Colonic mucosa (tissue), 4 donors: ENCODE measurements at regions not wholly inside any gene's neighbourhood (a gene's known extent, or its start where the extent isn't known, plus 50 kb on each side); places are given as distances from the start of the nearest gene placed in this dataset.

ENCODE experiments used
- DNase-seq: peaks from one replicate; pipeline ENCODE4 v3.0.0-alpha.2; 2020
- H3K27ac ChIP-seq: fragments of 200-600 bp; one replicate; pipeline ENCODE4 v1.8.0; 2021
- H3K27me3 ChIP-seq: fragments of 200-600 bp; one replicate; pipeline ENCODE4 v1.8.0; 2021
- H3K36me3 ChIP-seq: fragments of 200-600 bp; one replicate; pipeline ENCODE4 v1.8.0; 2021
- H3K4me1 ChIP-seq: fragments of 200-600 bp; one replicate; pipeline ENCODE4 v1.8.0; 2021; ENCODE audit warnings: mild to moderate bottlenecking
- H3K4me3 ChIP-seq: fragments of 200-600 bp; one replicate; pipeline ENCODE4 v1.8.0; 2021
- H3K9ac ChIP-seq, 2 donors: one replicate each; pipeline ENCODE4 v1.7.0; 2013; ENCODE audit warnings: control low read depth in 2 of 2, low read depth in 2 of 2, low read length in 2 of 2
- H3K9me3 ChIP-seq: fragments of 200-600 bp; one replicate; pipeline ENCODE4 v1.8.0; 2021
- intact Hi-C: fragments of 100-400 bp; cut with DNase I; formaldehyde crosslinking; loops from one replicate; pipeline ENCODE4 v1.14.1; 2022
- TF ChIP-seq, protein P1 (sequence below): fragments of 200-600 bp; IDR thresholded peaks from one replicate; pipeline ENCODE4 v1.8.0; 2022; ENCODE audit warnings: antibody characterized with exemption, mild to moderate bottlenecking
- donor health status: healthy.
- donor health status: DM: no; HTN: no; CAD: no.
- donor health status: DM: no; HTN: no; CAD: no.

DNA sequence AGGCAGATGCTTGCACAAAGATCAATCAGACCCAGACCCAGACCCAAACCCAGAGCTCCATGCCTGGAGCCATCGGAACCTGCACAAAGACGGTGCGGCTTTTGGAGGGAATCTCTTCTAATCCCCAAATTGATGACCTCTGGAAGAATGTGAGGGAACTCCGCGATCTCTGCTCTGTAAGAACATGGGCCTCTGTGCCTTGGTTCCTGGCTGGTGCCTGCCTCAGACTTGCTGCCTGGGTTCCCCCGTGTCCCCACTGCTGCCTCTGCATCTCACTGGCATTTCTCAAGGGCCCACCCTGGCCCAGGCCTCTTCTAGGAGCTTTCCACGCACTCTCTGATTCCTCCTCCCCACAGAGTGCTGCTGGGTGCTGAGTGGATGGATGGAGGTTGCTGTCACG, 1044.4 kb downstream of the TBC1D22A start:
- Histone ChIP-seq H3K9me3 (no peaks in the 10 kb centered on the region), H3K36me3 (no peaks in the 10 kb centered on the region), H3K9ac (no peak overlapping the region), H3K4me3 (no peak overlapping the region), H3K27ac (no peak overlapping the region), H3K4me1 (no peaks in the 10 kb centered on the region), H3K27me3 (no peaks in the 10 kb centered on the region)
- DNase-seq: no peak
- intact Hi-C loops: no loop called here
- TF ChIP-seq, protein P1, sequence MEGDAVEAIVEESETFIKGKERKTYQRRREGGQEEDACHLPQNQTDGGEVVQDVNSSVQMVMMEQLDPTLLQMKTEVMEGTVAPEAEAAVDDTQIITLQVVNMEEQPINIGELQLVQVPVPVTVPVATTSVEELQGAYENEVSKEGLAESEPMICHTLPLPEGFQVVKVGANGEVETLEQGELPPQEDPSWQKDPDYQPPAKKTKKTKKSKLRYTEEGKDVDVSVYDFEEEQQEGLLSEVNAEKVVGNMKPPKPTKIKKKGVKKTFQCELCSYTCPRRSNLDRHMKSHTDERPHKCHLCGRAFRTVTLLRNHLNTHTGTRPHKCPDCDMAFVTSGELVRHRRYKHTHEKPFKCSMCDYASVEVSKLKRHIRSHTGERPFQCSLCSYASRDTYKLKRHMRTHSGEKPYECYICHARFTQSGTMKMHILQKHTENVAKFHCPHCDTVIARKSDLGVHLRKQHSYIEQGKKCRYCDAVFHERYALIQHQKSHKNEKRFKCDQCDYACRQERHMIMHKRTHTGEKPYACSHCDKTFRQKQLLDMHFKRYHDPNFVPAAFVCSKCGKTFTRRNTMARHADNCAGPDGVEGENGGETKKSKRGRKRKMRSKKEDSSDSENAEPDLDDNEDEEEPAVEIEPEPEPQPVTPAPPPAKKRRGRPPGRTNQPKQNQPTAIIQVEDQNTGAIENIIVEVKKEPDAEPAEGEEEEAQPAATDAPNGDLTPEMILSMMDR: no peak

DNA sequence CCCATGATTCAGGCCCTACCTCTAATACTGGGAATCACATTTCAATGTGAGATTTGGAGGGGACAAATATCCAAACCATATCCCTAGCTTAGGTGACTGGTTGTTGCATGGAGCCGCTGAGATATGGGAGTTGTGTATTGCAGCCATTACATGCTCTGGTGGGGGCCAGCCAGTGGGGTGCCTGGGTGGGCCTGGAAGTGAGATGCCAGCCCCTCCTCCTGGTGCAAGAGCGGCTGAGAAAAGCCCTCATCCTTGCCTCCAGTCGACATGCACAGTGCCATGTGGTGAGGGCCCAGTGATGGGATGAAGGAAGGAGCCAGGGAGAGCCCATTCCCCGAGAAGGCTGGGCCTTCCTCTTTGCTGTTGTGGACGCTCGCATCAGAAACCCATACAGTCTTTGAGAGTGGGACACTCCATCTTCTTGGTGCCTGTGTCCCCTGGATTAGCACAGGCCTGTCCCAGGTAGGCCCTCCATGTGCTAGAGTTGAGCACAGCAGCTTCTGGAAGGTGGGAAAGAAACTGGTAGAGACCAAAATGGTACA, 1043.0 kb downstream of the TBC1D22A start:
- no peak for DNase-seq
- Histone ChIP-seq H3K4me3 (no peak overlapping the region), H3K27ac (no peak overlapping the region), H3K9ac (no peak overlapping the region), H3K27me3 (no peaks in the 10 kb centered on the region), H3K4me1 (no peaks in the 10 kb centered on the region), H3K36me3 (no peaks in the 10 kb centered on the region), H3K9me3 (no peaks in the 10 kb centered on the region)
- TF ChIP-seq, protein P1: no peak
- intact Hi-C loops: no loop called here

DNA sequence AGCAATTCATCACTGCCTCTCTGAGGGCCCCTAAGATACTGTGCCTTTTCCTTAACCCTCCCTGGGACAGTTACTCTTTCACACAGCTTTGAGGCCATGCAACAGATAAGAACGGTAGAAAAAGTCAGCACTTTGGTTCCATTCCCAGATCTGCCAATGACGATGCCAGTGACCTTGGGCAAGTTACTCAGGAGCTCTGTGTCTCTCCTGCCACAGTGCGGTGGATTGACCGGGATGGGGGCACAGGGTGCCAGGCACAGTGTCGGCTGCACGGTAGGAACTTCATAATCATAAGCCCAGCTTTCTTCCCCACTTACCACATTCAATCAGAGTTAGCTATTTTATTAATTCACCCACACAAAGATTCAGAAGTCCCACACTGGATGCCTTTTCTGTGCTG, 1041.8 kb downstream of the TBC1D22A start:
- intact Hi-C loops: no loop called here
- Histone ChIP-seq H3K9ac (no peak overlapping the region), H3K4me1 (no peaks in the 10 kb centered on the region), H3K4me3 (no peak overlapping the region), H3K27ac (no peak overlapping the region), H3K27me3 (no peaks in the 10 kb centered on the region), H3K9me3 (no peaks in the 10 kb centered on the region), H3K36me3 (no peaks in the 10 kb centered on the region)
- TF ChIP-seq, protein P1: no peak
- DNase-seq: no peak

DNA sequence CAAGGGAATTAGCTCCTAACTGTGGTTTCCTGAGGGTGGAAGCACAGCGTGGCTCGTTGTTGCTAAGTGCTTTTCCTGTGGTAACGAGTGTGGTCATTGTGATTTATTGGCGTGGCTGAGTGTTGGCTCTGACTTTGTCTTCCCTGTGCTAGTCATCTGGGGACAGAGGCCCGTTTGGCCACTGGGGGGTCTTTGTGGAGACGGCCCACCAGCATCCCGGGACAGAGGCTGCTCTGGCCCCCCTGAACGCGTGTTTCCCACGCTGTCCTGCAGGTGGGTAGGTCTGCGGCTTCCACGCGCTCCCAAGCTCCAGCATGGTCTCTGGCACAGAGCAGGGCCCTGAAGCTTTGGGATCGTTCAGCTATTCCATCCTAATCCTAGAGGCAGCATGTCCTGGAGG, 1040.0 kb downstream of the TBC1D22A start:
- intact Hi-C loops: no loop called here
- DNase-seq: no peak
- no peaks in the 10 kb centered on the region for H3K27me3 ChIP-seq
- H3K4me3 ChIP-seq: no peak overlapping the region
- no peaks in the 10 kb centered on the region for H3K4me1 ChIP-seq
- H3K27ac ChIP-seq: no peak overlapping the region
- TF ChIP-seq, protein P1: no peak
- H3K9me3 ChIP-seq: no peaks in the 10 kb centered on the region
- no peaks in the 10 kb centered on the region for H3K36me3 ChIP-seq
- H3K9ac ChIP-seq: no peak overlapping the region

DNA sequence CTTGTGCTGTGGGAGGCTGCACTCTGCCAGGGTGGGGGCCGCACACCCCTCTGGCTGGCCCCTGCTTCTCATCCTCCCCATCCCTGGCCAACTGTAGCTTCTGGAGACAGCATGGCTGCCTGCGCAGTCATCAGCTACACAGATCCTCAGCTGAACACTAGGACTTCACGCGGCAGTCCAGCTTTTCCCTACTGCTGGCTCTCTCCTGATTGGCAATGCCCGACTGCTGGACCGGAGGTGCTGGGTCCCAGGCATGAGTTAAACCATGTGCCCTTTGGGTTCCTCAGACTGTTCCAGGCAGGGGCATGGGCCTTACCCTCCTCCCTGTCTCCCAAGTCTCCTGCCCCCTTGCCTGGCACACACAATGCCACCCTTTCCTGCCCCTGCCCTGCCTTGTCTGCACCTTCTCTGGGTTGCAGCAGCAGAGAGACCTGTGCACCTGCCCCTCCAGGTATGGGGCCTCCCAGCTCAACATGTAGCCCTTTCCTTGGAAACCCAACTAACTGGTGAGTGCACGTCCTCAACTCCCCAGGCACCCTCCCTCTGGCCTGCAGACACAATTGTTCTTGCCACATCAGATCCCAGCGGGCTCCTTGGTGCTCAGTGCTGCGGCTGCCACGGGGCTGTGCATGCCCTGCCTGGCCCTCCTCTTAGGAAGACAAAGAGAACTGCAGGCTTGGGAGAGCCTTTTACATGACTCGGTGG, 1039.2 kb downstream of the TBC1D22A start:
- no peak for DNase-seq
- TF ChIP-seq, protein P1: no peak

More for the DNA sequence above, 1039.2 kb downstream of the TBC1D22A start:
- Histone ChIP-seq H3K4me3 (no peak overlapping the region), H3K9me3 (no peaks in the 10 kb centered on the region), H3K4me1 (no peaks in the 10 kb centered on the region), H3K27ac (no peak overlapping the region), H3K36me3 (no peaks in the 10 kb centered on the region), H3K27me3 (no peaks in the 10 kb centered on the region), H3K9ac (no peak overlapping the region)
- intact Hi-C loops: no loop called here
